NOMO-1 treated with dmso at 0.1 percent for 144 hours (cell line): ENCODE measurements at regions not wholly inside any gene's neighbourhood (a gene's known extent, or its start where the extent isn't known, plus 50 kb on each side); places are given as distances from the start of the nearest gene placed in this dataset.
"Not testable (repeated sequence)": the region's sequence is repeated elsewhere in the genome, so short reads cannot be mapped to it uniquely, and the experiment has no call there.

Experiments
- DNase-seq: peaks from one replicate; lab custom pipeline; 2025; ENCODE audit not compliant: unreplicated experiment; lab: John Stamatoyannopoulos, UW

- DNase-seq = no peak
Observed at GRCh38 chr6:97347111-97347510, 64.1 kb upstream of the MMS22L start.

- DNase-seq = no peak
Observed at GRCh38 chr6:97361286-97361685, 78.3 kb upstream of the MMS22L start.

GRCh38 chr6:97364327-97364726 lies 81.3 kb upstream of the MMS22L start:
- no peak for DNase-seq

- DNase-seq = not testable (repeated sequence)
Observed at GRCh38 chr6:97382071-97382470, 99.1 kb upstream of the MMS22L start.

- no peak for DNase-seq
Observed at GRCh38 chr6:97392735-97393134, 109.7 kb upstream of the MMS22L start.

GRCh38 chr6:97394160-97394748 lies 111.2 kb upstream of the MMS22L start:
- peak; percentile 2 for DNase-seq

GRCh38 chr6:97396880-97397279 lies 113.9 kb upstream of the MMS22L start:
- no peak for DNase-seq

- DNase-seq = peak; percentile 33
Observed at GRCh38 chr6:97399208-97399607, 116.2 kb upstream of the MMS22L start.

- no peak for DNase-seq
Observed at GRCh38 chr6:97401533-97401932, 118.5 kb upstream of the MMS22L start.

- DNase-seq = no peak
Observed at GRCh38 chr6:97405818-97406409, 122.9 kb upstream of the MMS22L start.

GRCh38 chr6:97406633-97407032 lies 123.6 kb upstream of the MMS22L start:
- DNase-seq = no peak

- no peak for DNase-seq
Observed at GRCh38 chr6:97411610-97412009, 128.6 kb upstream of the MMS22L start.

- no peak for DNase-seq
Observed at GRCh38 chr6:97412511-97412910, 129.5 kb upstream of the MMS22L start.

GRCh38 chr6:97422171-97422570 lies 139.2 kb upstream of the MMS22L start:
- DNase-seq = no peak

GRCh38 chr6:97423190-97423589 lies 140.2 kb upstream of the MMS22L start:
- no peak for DNase-seq

- DNase-seq = no peak
Observed at GRCh38 chr6:97427648-97428047, 144.6 kb upstream of the MMS22L start.

GRCh38 chr6:97437087-97437486 lies 154.1 kb upstream of the MMS22L start:
- DNase-seq = no peak

- no peak for DNase-seq
Observed at GRCh38 chr6:97438011-97438671, 155.1 kb upstream of the MMS22L start.

GRCh38 chr6:97440590-97441176 lies 157.7 kb upstream of the MMS22L start:
- DNase-seq = no peak

- no peak for DNase-seq
Observed at GRCh38 chr6:97443408-97444080, 160.5 kb upstream of the MMS22L start.

- DNase-seq = no peak
Observed at GRCh38 chr6:97445407-97445806, 162.4 kb upstream of the MMS22L start.
